GM12878 (cell line): ENCODE measurements at regions not wholly inside any gene's neighbourhood (a gene's known extent, or its start where the extent isn't known, plus 50 kb on each side); places are given as distances from the start of the nearest gene placed in this dataset.

Source experiments
- ATAC-seq: fragments of 200-7000 bp; cut with Tn5 transposase; 3 replicates; pipeline ENCODE4 v1.9.1; 2020; ENCODE audit warnings: mild to moderate bottlenecking, moderate library complexity
- BruUV-seq: library from RNA; stranded (reverse); fragments of 400-500 nt; replicated peaks from 2 replicates; lab custom pipeline; 2021; lab: Mats Ljungman, UMichigan
- CTCF ChIA-PET: fragments of 300-600 bp; sonication (Branson Sonifier 250); formaldehyde crosslinking; extraction: SDS; loops from one replicate; lab custom pipeline; 2021; ENCODE audit warnings: inconsistent platforms; lab: Yijun Ruan, JAX
- POLR2A ChIA-PET: fragments of 350-600 bp; formaldehyde crosslinking; extraction: SDS; loops from one replicate; lab custom pipeline; 2021; ENCODE audit warnings: inconsistent platforms; lab: Charles Lee
- RAD21 ChIA-PET: fragments of 300-600 bp; sonication (Branson Sonifier 250); formaldehyde crosslinking; loops from one replicate; lab custom pipeline; 2023; ENCODE audit warnings: antibody characterized with exemption; ENCODE audit not compliant: unreplicated experiment; lab: Charles Lee
- SMC1A ChIA-PET: fragments of 300-600 bp; sonication (Branson Sonifier 250); formaldehyde crosslinking; loops from one replicate; lab custom pipeline; 2023; ENCODE audit not compliant: unreplicated experiment, uncharacterized antibody; lab: Charles Lee
- DNase-seq: peaks from one replicate; pipeline ENCODE4 v3.0.0-alpha.2; 2011; ENCODE audit warnings: low read depth, low spot score
- FAIRE-seq: peaks from 3 replicates; lab custom pipeline; 2011; peaks lifted over from hg19 to GRCh38; lab: Jason Lieb, UNC
- H2AFZ ChIP-seq: 2 replicates; pipeline ENCODE4 v1.6.0; 2011; ENCODE audit warnings: low read depth, low read length, control low read depth; ENCODE audit not compliant: control insufficient read depth
- H3K27ac ChIP-seq: 2 replicates; pipeline ENCODE4 v1.5.1; 2011; ENCODE audit warnings: control low read depth; ENCODE audit not compliant: control insufficient read depth, insufficient read depth
- H3K27me3 ChIP-seq, 2 experiments: replicated peaks in 1 of 2; 2 replicates each; pipeline versions ENCODE4 v1.6.0 to v1.6.1; 2011; ENCODE audit warnings: low read length in 1 of 2; ENCODE audit not compliant: control insufficient read depth in 2 of 2, insufficient read depth in 2 of 2
- H3K36me3 ChIP-seq, 2 experiments: 2 replicates each; pipeline ENCODE4 v1.5.1; 2011; ENCODE audit warnings: low read length in 1 of 2; ENCODE audit not compliant: control insufficient read depth in 2 of 2, insufficient read depth in 2 of 2
- H3K4me1 ChIP-seq: 2 replicates; pipeline ENCODE4 v1.6.1; 2011; ENCODE audit warnings: mild to moderate bottlenecking, low read length, moderate library complexity, mixed read lengths; ENCODE audit not compliant: control insufficient read depth, insufficient read depth
- H3K4me2 ChIP-seq: 2 replicates; pipeline ENCODE4 v1.6.0; 2011; ENCODE audit warnings: control low read depth; ENCODE audit not compliant: control insufficient read depth, insufficient read depth
- H3K4me3 ChIP-seq: fragments of 200-600 bp; sonication (generic); 2 replicates; pipeline ENCODE4 v1.5.1; 2016
- H3K79me2 ChIP-seq: 2 replicates; pipeline ENCODE4 v1.6.0; 2011; ENCODE audit warnings: low read length; ENCODE audit not compliant: control insufficient read depth, insufficient read depth
- H3K9ac ChIP-seq: 2 replicates; pipeline ENCODE4 v1.8.0; 2011; ENCODE audit warnings: low read length, control low read depth, mixed read lengths; ENCODE audit not compliant: control insufficient read depth, insufficient read depth
- H3K9me3 ChIP-seq: replicated peaks from 3 replicates; pipeline ENCODE4 v1.5.1; 2011; ENCODE audit warnings: mild to moderate bottlenecking, low read length; ENCODE audit not compliant: control insufficient read depth, insufficient read depth
- H4K20me1 ChIP-seq: 2 replicates; pipeline ENCODE4 v1.6.0; 2011; ENCODE audit not compliant: control insufficient read depth, insufficient read depth
- CEBPB ChIP-seq, 2 experiments: fragments of 150-350 bp in 1 of 2; IDR thresholded peaks; 2 replicates each; pipeline ENCODE4 v1.6.1; 2012 to 2014; ENCODE audit warnings: low read depth in 2 of 2, low read length in 2 of 2, borderline replicate concordance in 1 of 2, inconsistent platforms in 1 of 2
- NR2C2 ChIP-seq: IDR thresholded peaks from 2 replicates; pipeline ENCODE4 v1.6.1; 2011; ENCODE audit warnings: borderline replicate concordance, low read depth; ENCODE audit not compliant: control insufficient read depth, insufficient read length
- PAX5 ChIP-seq: IDR thresholded peaks from 2 replicates; pipeline ENCODE4 v1.6.1; 2011; ENCODE audit warnings: low read depth, low read length, borderline replicate concordance
- RELA ChIP-seq: fragments of 450-650 bp; IDR thresholded peaks from 2 replicates; pipeline ENCODE4 v1.8.0; 2014; ENCODE audit warnings: borderline replicate concordance; ENCODE audit not compliant: partially characterized antibody
- SPI1 ChIP-seq: IDR thresholded peaks from 2 replicates; pipeline ENCODE4 v1.6.1; 2011; ENCODE audit warnings: low read depth, mild to moderate bottlenecking, low read length, moderate library complexity, borderline replicate concordance; ENCODE audit not compliant: insufficient read depth
- WGBS: methylation state at CpG from one replicate; pipeline ENCODE4 v1.1.6; 2016; ENCODE audit warnings: low lambda C conversion rate; ENCODE audit not compliant: insufficient replicate concordance, insufficient coverage; ENCODE audit errors: missing lambda C conversion rate; 5-methylcytosine and 5-hydroxymethylcytosine counted together
- in situ Hi-C: fragments of 300-500 bp; cut with MboI; formaldehyde crosslinking; loops from 9 replicates; pipeline ENCODE4 v1.14.3; 2018; ENCODE audit warnings: mixed read lengths
- intact Hi-C: fragments of 100-400 bp; cut with micrococcal nuclease; formaldehyde crosslinking; loops from one replicate; pipeline ENCODE4 v1.14.2; 2022; ENCODE audit not compliant: unreplicated experiment
- TF ChIP-seq, protein P1 (sequence below): fragments of 450-650 bp; IDR thresholded peaks from 2 replicates; pipeline ENCODE4 v1.6.1; 2017; ENCODE audit warnings: mild to moderate bottlenecking
- TF ChIP-seq, protein P2 (sequence below): IDR thresholded peaks from 2 replicates; pipeline ENCODE4 v1.6.1; 2012; ENCODE audit warnings: low read length, inconsistent platforms
- TF ChIP-seq, protein P3 (sequence below): IDR thresholded peaks from 2 replicates; pipeline ENCODE4 v1.6.1; 2011; ENCODE audit warnings: mild to moderate bottlenecking, low read depth, low read length, moderate library complexity; ENCODE audit not compliant: insufficient replicate concordance
- TF ChIP-seq, protein P4 (sequence below): fragments of 450-650 bp; formaldehyde crosslinking; IDR thresholded peaks from 2 replicates; pipeline ENCODE4 v1.4.0; 2020; ENCODE audit warnings: mild to moderate bottlenecking, moderate library complexity

DNA sequence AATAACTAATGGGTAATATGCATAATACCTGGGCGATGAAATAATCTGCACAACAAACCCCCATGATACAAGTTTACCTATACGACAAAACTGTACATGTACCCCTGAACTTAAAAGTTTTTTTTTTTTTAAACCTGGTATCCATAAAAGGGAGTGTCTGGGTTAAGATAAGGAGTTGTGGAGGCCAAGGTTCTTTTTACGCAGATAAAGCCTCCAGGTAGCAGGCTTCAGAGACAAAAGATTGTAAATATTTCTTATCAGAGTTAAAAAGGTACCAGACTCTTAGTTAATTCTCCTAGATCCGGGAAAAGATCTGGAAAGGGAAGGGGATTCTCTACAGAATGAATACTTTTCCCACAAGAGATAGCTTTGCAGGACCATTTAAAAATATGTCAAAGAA is 259.4 kb upstream of the SSTR1 start:
- CTCF ChIA-PET = no interaction called here

More for the DNA sequence above, 259.4 kb upstream of the SSTR1 start:
- Histone ChIP-seq H3K9ac (no peak overlapping the region), H2AFZ (no peak overlapping the region), H3K27ac (no peak overlapping the region), H3K9me3 (no peaks in the 10 kb centered on the region; the same call in 2 of the 3 replicates), H3K27me3 (no peaks in the 10 kb centered on the region), H4K20me1 (no peaks in the 10 kb centered on the region), H3K4me1 (no peaks in the 10 kb centered on the region), H3K79me2 (no peaks in the 10 kb centered on the region), H3K4me3 (no peak overlapping the region), H3K4me2 (no peak overlapping the region), H3K36me3 (no peaks in the 10 kb centered on the region)
- 39% methylated on average over 4 of the region's 4 CpGs for WGBS
- ChIA-PET RAD21 (no interaction called here), SMC1A (no interaction called here), POLR2A (no interaction called here)
- TF ChIP-seq CEBPB (IDR thresholded peaks at IDR 0.05; ENCODE audit: borderline replicate concordance in 1 of 2, low read depth in 2 of 2, low read length in 2 of 2) (no peak), PAX5 (no peak), RELA (no peak), NR2C2 (no peak), SPI1 (no peak)
- TF ChIP-seq, protein P1, sequence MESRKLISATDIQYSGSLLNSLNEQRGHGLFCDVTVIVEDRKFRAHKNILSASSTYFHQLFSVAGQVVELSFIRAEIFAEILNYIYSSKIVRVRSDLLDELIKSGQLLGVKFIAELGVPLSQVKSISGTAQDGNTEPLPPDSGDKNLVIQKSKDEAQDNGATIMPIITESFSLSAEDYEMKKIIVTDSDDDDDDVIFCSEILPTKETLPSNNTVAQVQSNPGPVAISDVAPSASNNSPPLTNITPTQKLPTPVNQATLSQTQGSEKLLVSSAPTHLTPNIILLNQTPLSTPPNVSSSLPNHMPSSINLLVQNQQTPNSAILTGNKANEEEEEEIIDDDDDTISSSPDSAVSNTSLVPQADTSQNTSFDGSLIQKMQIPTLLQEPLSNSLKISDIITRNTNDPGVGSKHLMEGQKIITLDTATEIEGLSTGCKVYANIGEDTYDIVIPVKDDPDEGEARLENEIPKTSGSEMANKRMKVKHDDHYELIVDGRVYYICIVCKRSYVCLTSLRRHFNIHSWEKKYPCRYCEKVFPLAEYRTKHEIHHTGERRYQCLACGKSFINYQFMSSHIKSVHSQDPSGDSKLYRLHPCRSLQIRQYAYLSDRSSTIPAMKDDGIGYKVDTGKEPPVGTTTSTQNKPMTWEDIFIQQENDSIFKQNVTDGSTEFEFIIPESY = no peak
- TF ChIP-seq, protein P2, sequence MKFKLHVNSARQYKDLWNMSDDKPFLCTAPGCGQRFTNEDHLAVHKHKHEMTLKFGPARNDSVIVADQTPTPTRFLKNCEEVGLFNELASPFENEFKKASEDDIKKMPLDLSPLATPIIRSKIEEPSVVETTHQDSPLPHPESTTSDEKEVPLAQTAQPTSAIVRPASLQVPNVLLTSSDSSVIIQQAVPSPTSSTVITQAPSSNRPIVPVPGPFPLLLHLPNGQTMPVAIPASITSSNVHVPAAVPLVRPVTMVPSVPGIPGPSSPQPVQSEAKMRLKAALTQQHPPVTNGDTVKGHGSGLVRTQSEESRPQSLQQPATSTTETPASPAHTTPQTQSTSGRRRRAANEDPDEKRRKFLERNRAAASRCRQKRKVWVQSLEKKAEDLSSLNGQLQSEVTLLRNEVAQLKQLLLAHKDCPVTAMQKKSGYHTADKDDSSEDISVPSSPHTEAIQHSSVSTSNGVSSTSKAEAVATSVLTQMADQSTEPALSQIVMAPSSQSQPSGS = no peak
- TF ChIP-seq, protein P3, sequence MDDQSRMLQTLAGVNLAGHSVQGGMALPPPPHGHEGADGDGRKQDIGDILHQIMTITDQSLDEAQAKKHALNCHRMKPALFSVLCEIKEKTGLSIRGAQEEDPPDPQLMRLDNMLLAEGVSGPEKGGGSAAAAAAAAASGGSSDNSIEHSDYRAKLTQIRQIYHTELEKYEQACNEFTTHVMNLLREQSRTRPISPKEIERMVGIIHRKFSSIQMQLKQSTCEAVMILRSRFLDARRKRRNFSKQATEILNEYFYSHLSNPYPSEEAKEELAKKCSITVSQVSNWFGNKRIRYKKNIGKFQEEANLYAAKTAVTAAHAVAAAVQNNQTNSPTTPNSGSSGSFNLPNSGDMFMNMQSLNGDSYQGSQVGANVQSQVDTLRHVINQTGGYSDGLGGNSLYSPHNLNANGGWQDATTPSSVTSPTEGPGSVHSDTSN = no peak
- TF ChIP-seq, protein P4, sequence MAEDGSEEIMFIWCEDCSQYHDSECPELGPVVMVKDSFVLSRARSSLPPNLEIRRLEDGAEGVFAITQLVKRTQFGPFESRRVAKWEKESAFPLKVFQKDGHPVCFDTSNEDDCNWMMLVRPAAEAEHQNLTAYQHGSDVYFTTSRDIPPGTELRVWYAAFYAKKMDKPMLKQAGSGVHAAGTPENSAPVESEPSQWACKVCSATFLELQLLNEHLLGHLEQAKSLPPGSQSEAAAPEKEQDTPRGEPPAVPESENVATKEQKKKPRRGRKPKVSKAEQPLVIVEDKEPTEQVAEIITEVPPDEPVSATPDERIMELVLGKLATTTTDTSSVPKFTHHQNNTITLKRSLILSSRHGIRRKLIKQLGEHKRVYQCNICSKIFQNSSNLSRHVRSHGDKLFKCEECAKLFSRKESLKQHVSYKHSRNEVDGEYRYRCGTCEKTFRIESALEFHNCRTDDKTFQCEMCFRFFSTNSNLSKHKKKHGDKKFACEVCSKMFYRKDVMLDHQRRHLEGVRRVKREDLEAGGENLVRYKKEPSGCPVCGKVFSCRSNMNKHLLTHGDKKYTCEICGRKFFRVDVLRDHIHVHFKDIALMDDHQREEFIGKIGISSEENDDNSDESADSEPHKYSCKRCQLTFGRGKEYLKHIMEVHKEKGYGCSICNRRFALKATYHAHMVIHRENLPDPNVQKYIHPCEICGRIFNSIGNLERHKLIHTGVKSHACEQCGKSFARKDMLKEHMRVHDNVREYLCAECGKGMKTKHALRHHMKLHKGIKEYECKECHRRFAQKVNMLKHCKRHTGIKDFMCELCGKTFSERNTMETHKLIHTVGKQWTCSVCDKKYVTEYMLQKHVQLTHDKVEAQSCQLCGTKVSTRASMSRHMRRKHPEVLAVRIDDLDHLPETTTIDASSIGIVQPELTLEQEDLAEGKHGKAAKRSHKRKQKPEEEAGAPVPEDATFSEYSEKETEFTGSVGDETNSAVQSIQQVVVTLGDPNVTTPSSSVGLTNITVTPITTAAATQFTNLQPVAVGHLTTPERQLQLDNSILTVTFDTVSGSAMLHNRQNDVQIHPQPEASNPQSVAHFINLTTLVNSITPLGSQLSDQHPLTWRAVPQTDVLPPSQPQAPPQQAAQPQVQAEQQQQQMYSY (CRISPR knock-in tag) = no peak
- ATAC-seq (no peak), DNase-seq (no peak), FAIRE-seq (no peak)
- in situ Hi-C loops = no loop called here
- no TSS peak for BruUV-seq
- intact Hi-C loops = no loop called here
